Lung (tissue), 11 donors: ENCODE measurements at regions not wholly inside any gene's neighbourhood (a gene's known extent, or its start where the extent isn't known, plus 50 kb on each side); places are given as distances from the start of the nearest gene placed in this dataset.

ENCODE experiments used
- ATAC-seq: fragments of 200-7000 bp; cut with Tn5 transposase; one replicate; pipeline ENCODE4 v1.9.1; 2020; ENCODE audit warnings: moderate number of reproducible peaks; ENCODE audit not compliant: insufficient read depth, low FRiP score
- DNase-seq, 3 donors: peaks; one replicate each; pipeline ENCODE4 v3.0.0-alpha.2; 2013 to 2017
- H3K27ac ChIP-seq, 2 donors: one replicate each; pipeline ENCODE4 v1.5.1; 2013; ENCODE audit warnings: mild to moderate bottlenecking in 2 of 2, moderate library complexity in 2 of 2, control low read depth in 1 of 2, inconsistent platforms in 1 of 2, low read depth in 1 of 2, low read length in 1 of 2
- H3K27me3 ChIP-seq, 3 donors: one replicate each; pipeline ENCODE4 v1.5.1; 2013; ENCODE audit warnings: low read length in 2 of 3; ENCODE audit not compliant: control insufficient read depth in 3 of 3, insufficient read depth in 3 of 3
- H3K36me3 ChIP-seq, 4 donors: one replicate each; pipeline ENCODE4 v1.5.1; 2013; ENCODE audit warnings: low read length in 4 of 4, mild to moderate bottlenecking in 1 of 4, moderate library complexity in 1 of 4; ENCODE audit not compliant: control insufficient read depth in 4 of 4, insufficient read depth in 4 of 4
- H3K4me1 ChIP-seq, 5 donors: one replicate each; pipeline ENCODE4 v1.5.1; 2013; ENCODE audit warnings: low read length in 5 of 5, mild to moderate bottlenecking in 2 of 5, moderate library complexity in 1 of 5; ENCODE audit not compliant: control insufficient read depth in 5 of 5, insufficient read depth in 5 of 5
- H3K4me3 ChIP-seq: one replicate; pipeline ENCODE4 v1.5.1; 2013; ENCODE audit warnings: mild to moderate bottlenecking, control low read depth, moderate library complexity
- H3K9ac ChIP-seq, 2 donors: one replicate each; pipeline ENCODE4 v1.5.1; 2013; ENCODE audit warnings: low read length in 2 of 2, control low read depth in 1 of 2; ENCODE audit not compliant: insufficient read depth in 1 of 2
- H3K9me3 ChIP-seq, 4 donors: one replicate each; pipeline ENCODE4 v1.5.1; 2013; ENCODE audit warnings: low read length in 3 of 4, mild to moderate bottlenecking in 1 of 4, moderate library complexity in 1 of 4; ENCODE audit not compliant: control insufficient read depth in 4 of 4, insufficient read depth in 3 of 4
- WGBS, 2 donors: extraction: QIAGEN DNeasy Blood & Tissue Kit; methylation state at CpG; one replicate each; pipeline ENCODE4 v1.1.7; 2013; 5-methylcytosine and 5-hydroxymethylcytosine counted together
- TF ChIP-seq, protein P1 (sequence below): IDR thresholded peaks from 2 replicates; pipeline ENCODE4 v1.5.1; 2012; ENCODE audit warnings: mild to moderate bottlenecking; ENCODE audit errors: control extremely low read depth, extremely low read depth
- donor health status: control.
- donor health status: control.
- donor health status: Bipolar disorder and iron deficiency.
- donor health status: healthy.
- donor health status: DM: yes; HTN: yes; CAD: no.

DNA sequence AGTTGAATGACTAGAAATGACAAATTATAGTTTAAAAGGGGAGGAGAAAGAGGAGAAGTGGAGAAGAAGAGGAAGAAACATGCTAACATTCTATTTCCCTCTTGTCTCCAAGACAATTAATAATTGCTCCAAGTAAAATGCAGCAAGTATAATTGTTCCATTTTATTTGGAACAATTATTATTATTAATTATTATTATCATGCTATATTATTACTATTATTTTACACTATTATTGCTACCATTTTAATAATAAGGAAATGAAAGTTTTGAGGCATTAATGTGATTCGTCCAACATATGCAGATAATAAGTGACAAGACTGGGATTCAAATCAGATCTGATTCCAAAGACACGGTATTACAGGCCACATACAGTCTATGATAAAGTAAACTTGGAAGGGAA lies 293.6 kb upstream of the ZC3H12C start:
- 76 to 79% methylated on average over 2 of the region's 2 CpGs for WGBS, 2 donors
- Histone ChIP-seq H3K27ac (no peak overlapping the region), H3K36me3 (no peaks in the 10 kb centered on the region), H3K9me3 (peaks cover 0 to 4% (median under 1%) of the 10 kb centered on the region in 4 donors), H3K4me1 (no peaks in the 10 kb centered on the region), H3K27me3 (no peaks in the 10 kb centered on the region), H3K9ac (no peak overlapping the region), H3K4me3 (no peak overlapping the region)
- no peak for DNase-seq
- TF ChIP-seq, protein P1, sequence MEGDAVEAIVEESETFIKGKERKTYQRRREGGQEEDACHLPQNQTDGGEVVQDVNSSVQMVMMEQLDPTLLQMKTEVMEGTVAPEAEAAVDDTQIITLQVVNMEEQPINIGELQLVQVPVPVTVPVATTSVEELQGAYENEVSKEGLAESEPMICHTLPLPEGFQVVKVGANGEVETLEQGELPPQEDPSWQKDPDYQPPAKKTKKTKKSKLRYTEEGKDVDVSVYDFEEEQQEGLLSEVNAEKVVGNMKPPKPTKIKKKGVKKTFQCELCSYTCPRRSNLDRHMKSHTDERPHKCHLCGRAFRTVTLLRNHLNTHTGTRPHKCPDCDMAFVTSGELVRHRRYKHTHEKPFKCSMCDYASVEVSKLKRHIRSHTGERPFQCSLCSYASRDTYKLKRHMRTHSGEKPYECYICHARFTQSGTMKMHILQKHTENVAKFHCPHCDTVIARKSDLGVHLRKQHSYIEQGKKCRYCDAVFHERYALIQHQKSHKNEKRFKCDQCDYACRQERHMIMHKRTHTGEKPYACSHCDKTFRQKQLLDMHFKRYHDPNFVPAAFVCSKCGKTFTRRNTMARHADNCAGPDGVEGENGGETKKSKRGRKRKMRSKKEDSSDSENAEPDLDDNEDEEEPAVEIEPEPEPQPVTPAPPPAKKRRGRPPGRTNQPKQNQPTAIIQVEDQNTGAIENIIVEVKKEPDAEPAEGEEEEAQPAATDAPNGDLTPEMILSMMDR = no peak
- ATAC-seq = no peak

DNA sequence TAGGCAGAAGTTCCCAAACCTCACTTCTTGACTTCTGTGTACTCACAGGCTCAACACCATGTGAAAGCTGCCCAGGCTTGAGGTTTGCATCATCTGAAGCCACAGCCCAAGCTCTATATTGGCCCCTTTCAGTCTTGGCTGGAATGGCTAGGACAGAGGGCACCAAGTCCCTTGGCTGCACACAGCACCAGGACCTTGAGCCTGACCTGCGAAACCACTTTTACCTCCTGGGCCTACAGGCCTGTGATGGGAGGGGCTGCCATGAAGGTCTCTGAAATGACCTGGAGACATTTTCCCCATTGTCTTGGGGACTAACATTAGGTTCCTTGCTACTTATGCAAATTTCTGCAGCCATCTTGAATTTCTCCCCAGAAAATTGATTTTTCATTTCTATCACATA lies 288.3 kb upstream of the ZC3H12C start:
- H3K27me3 ChIP-seq = no peaks in the 10 kb centered on the region
- DNase-seq (no peak), ATAC-seq (no peak)
- 96 to 98% methylated on average over 1 of the region's 1 CpG for WGBS, 2 donors
- no peaks in the 10 kb centered on the region for H3K4me1 ChIP-seq
- no peaks in the 10 kb centered on the region for H3K36me3 ChIP-seq
- H3K27ac ChIP-seq = no peak overlapping the region
- no peak overlapping the region for H3K4me3 ChIP-seq
- no peak overlapping the region for H3K9ac ChIP-seq
- peaks cover 0 to 7% (median 0%) of the 10 kb centered on the region in 4 donors for H3K9me3 ChIP-seq
- TF ChIP-seq, protein P1 = no peak

DNA sequence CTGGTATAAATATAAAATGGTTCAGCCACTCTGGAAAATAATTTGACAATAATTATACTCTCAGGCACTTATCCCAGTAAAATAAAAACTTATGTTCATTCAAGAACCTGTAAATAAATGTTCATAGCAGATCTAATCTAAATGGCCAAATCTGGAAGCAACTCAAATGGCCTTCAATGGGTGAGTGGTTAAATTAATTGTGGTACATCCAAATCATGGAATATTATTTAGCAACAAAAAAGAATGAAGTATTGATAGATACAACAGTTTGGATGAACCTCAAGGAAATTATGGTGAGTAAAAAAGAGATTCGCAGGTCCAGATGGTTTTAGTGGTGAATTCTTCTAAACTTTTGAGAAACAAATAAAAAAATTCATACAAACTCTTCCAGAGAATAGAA lies 287.0 kb upstream of the ZC3H12C start:
- Histone ChIP-seq H3K4me1 (no peaks in the 10 kb centered on the region), H3K9me3 (peaks cover 0 to 7% (median 0%) of the 10 kb centered on the region in 4 donors), H3K27me3 (no peaks in the 10 kb centered on the region), H3K9ac (no peak overlapping the region), H3K4me3 (no peak overlapping the region), H3K27ac (no peak overlapping the region), H3K36me3 (no peaks in the 10 kb centered on the region)
- TF ChIP-seq, protein P1 = no peak
- WGBS, 2 donors = 29 to 44% methylated on average over 1 of the region's 1 CpG
- DNase-seq = no peak
- ATAC-seq = no peak

DNA sequence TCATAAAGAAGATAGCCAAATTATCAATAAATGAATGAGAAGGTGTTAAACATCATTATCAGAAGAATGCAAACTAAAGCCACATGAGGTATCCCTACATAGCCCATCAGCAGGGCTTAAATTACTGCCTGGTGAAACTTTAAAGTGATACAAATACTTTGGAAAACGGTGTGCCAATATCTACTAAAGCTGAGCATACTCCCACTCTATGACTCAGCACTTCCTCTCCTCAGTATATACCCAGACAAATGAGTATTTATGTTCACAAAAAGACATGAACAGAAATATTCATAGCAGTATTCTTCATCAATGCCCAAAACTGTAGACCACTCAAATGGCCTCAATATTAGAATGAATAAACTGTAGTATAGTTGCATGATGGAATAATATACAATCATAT lies 284.6 kb upstream of the ZC3H12C start:
- H3K9me3 ChIP-seq = peaks cover 0 to 7% (median 0%) of the 10 kb centered on the region in 4 donors
- H3K4me3 ChIP-seq = no peak overlapping the region
- no peak overlapping the region for H3K27ac ChIP-seq
- DNase-seq = no peak
- no peaks in the 10 kb centered on the region for H3K36me3 ChIP-seq
- H3K9ac ChIP-seq = no peak overlapping the region
- no peaks in the 10 kb centered on the region for H3K4me1 ChIP-seq
- no peak for ATAC-seq
- H3K27me3 ChIP-seq = peaks cover 0 to 2% (median 0%) of the 10 kb centered on the region in 3 donors
- 35 to 42% methylated on average over 1 of the region's 1 CpG for WGBS, 2 donors
- TF ChIP-seq, protein P1 = no peak
